GM19438 (cell line): ENCODE measurements at regions not wholly inside any gene's neighbourhood (a gene's known extent, or its start where the extent isn't known, plus 50 kb on each side); places are given as distances from the start of the nearest gene placed in this dataset.

Experiments used
- ATAC-seq: cut with Tn5 transposase; IDR thresholded peaks from one replicate; pipeline ENCODE4 v1.9.1; 2021; ENCODE audit warnings: low read depth; ENCODE audit not compliant: unreplicated experiment

DNA sequence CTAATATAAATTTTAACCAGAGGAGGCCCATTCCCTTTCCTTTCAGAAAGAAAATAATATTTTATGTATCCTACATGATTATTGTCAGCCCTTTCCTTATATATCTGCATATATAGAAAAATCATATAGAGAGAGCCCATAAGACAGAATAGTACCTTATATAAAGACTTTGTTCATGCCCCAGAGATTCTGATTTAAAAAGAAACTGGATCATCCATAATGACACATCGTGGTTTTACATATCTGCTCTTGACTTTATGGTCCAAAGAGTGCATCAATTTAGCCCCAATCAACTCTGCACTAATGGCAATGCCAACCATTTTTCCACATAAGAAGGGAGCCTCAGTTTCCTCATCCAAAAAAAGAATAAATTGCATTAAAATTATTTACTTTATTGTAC, 937.5 kb downstream of the GATA3 start:
- no peak for ATAC-seq

DNA sequence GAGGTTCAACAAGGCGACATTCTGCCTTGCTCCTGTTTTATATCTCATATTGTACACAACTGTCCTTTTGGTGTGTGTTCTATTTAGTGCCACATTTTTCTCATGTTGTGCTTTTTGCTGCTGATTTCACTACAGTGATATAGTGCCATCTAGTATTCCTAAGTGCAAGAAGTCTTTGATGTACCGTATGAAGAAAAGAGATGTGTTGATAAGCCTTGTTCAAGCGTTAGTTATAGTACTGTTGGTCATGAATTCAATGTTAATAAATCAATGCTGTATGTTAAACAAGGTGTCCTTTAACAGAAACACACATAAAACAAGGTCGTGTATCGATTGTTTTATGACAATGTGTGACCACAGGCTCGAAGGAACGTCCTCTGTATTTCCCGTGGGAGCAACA, 939.4 kb downstream of the GATA3 start:
- no peak for ATAC-seq

GRCh38 chr10:8998751-8999150, 944.3 kb downstream of the GATA3 start:
- no peak for ATAC-seq

- ATAC-seq = no peak
Observed at GRCh38 chr10:9003122-9003521, 948.6 kb downstream of the GATA3 start.

- no peak for ATAC-seq
Observed at GRCh38 chr10:9004736-9005135, 950.2 kb downstream of the GATA3 start.

GRCh38 chr10:9009505-9009904, 955.0 kb downstream of the GATA3 start:
- ATAC-seq = no peak

GRCh38 chr10:9010093-9010492, 955.6 kb downstream of the GATA3 start:
- ATAC-seq = no peak

DNA sequence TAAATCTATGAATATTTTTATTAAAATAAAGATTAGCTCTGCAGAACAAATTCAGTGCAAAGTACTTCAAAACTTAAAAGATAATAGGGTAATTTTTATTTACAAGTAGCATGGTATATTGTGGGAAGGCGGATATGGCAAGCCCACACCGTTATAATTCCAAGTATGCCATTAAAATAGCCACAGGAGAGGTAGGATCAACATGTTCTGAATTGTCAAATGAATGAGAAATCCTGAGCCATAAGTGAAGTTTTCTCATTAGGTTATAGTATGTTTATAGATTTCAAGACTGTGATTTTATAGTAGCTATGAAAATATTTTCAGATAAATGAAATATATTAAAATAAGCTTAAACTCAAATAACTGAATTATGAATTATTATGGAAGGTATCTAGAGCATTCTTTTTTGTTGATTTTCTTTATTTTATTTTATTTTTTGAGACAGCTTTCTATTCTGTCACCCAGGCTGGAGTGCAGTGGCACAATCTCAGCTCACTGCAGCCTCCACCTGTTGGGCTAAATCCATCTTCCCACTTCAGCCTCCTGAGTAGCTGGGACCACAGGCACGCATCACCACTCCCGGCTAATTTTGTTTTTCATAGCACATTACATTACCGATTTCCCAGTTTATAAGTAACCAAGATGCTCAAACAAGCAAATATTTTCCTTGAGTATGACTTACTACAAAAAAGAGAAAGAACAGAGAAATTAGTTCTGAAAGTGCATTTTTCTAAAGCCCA, 956.6 kb downstream of the GATA3 start:
- no peak for ATAC-seq

DNA sequence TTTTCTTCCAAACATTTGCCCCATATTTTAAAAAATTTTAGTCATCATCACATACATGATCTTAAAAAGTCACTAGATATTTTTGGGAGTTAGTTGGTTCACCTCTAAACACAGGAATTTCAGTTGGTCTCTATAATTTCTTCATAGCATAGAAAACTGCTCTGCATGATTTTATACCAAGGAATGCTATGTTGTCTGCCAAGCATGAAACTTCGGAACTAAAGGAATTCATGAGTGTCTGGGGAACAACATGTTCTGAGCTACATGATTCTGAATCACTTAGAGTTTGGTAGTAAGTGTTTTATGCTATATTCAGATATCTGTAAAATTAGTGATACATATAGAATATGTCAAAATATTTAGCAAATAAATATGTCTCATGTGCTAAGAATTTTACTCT, 957.8 kb downstream of the GATA3 start:
- ATAC-seq = no peak

GRCh38 chr10:9015005-9015404, 960.5 kb downstream of the GATA3 start:
- no peak for ATAC-seq

DNA sequence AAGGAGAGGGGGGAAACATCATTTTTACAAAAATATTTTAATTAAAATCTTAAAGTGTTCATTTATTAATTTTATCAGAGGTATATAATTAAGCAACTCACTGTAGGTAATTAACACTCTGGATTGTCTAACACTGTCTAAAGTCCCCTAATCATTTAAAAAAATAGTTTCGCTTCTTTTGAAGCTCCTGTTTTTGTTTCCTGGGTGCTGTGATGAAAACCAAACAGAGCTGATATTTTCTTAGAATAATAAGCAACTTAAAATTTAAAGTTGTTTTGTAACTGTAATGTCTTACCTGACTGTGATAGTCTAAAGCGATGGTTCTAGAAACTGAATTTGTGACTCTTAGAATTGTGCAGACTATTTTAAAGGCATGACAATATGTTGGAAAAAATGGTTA, 961.0 kb downstream of the GATA3 start:
- ATAC-seq = no peak

GRCh38 chr10:9016930-9017329, 962.4 kb downstream of the GATA3 start:
- ATAC-seq = no peak

DNA sequence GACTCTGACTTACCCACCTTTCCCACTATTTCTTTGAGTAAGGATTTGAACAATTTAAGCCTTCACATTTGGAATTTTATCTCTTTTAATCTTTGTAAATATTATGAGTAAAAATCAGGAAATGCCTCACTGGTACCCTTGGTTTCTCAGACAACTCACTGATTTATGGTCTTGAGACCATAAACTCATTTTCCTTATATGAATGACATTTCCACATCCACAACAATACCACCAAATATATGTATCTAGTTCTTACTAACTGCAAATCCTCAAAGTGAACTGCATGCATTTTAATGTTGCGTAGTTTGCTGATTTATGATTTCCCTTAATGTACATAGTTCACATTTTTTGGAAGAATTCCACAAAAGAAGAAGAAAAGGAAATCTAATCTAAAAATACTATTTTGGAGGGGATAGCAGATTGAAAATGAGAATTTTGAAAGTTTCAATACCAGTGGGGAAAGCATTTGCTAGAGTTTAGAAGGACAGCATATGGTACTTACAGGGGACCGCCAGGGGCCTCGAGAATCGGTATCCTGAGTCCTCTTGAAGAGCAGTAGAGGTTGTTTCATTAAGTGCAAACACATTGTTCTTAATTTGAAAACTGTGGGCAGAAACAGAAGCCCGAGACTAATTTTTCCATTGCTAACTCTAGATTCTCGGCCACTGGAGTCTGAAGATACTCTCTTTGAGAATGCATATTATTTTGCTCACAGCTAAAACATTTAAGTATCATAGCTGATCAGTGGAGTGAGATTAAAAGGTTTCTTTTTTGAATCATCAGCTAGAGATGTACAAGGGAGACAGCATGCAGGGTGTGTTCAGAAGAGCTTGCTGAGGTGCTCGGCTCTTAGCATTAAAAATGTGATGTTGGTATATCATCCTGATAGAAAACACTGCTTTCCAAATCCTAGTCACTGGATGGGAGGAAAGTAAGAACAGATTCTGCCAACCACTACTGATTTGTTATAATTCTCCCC, 964.0 kb downstream of the GATA3 start:
- ATAC-seq = no peak

GRCh38 chr10:9023206-9023605, 968.7 kb downstream of the GATA3 start:
- no peak for ATAC-seq

DNA sequence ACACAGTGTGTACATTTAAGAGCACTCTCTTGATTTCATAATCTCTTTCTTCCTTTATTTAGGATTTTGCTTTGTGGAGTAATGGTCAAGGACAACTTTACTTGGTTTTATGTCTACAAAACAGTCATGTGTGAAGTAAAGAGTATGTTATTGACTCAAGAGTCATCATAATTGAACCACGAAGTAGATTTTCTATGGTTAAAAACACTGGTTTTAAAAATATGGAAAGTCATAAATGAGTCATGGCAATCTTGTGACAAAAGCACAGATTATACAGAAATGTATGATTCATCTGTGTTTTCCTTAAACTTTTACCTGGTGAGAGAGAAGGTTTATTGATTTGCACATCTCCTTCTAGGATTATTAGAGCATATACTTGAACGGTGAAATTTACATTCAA, 969.7 kb downstream of the GATA3 start:
- no peak for ATAC-seq

DNA sequence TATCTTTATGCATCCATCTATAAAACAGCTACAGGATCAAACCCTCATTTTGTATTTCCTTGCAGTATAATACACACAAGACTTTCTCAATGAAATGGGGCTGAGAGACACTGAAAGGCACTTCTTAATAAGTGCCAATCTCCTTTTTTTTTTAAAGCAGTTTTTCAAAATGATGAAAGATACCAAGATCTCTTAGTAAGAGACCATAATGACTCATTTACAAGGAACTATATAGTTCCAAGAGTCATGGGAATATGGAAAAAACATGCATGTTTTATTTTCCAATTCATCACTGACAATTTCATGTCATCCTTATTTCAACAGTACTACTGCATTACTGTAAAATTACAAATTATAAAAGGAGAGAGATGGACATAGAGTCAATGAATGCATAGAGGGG, 973.7 kb downstream of the GATA3 start:
- no peak for ATAC-seq

DNA sequence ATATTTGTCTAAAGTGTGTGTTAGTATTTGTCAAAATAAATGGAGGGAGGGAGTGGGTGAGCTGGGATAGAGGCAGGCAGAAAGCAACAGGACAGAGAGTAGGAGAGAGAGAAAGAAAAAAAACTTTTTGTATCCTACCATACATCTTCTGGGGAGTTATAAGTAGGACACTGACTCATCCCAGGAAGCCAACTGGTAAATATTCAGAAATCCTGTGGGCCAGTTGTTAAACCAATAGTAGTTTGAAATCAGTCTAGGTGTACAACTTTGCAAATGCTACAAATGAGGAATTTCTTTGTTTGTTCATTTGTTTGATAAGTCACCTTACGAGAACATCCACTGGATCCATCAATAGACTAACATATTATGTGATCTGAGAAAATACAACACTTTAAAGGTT, 980.9 kb downstream of the GATA3 start:
- no peak for ATAC-seq

DNA sequence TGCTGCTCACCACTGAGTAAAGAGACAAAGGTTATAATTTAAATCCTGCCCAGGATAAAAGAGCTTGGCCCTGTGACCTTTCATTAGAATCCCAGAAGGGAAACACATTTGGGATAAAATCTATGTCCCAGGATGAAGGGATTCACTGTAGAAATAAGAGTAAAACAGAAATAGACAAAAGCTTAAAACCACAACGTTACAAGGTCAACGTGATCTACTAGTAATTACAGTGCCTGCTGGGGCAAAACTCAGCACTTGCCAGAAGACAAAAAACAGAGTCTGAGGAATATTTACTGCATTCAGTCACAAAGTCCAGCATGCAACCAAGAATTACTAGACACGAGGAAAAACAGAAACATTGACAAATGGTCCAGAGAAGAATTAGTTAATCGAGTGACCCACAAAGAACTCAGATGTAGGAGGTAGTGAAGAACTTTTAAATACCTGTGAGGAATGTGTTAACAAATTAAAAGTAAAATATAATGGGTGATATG, 982.3 kb downstream of the GATA3 start:
- no peak for ATAC-seq

DNA sequence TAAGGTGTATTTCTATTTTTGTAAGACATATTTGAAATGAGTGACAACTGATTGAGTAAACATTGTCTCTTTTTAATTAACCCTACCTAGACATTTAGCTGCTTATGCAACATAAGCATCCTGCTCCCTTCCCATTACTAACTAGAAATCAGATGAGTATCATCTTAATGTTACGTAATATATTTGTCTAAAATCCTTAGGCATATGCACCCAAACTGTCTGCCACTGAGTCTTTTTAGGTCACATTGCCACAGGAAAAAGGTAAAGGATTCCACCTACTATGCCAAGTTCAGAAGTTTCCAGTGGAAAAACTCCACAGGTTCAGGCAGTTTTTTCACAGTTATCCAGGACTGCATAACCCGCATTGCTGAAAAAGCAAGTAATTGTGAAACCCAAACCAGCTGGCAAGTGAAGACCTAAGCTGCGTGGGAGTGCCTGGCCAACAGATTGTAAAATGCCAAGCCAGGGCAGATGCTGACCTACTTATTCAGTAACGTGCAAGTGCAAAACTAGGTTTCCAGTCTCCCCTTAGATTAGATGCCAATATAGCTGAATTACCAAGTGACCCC, 983.7 kb downstream of the GATA3 start:
- no peak for ATAC-seq

DNA sequence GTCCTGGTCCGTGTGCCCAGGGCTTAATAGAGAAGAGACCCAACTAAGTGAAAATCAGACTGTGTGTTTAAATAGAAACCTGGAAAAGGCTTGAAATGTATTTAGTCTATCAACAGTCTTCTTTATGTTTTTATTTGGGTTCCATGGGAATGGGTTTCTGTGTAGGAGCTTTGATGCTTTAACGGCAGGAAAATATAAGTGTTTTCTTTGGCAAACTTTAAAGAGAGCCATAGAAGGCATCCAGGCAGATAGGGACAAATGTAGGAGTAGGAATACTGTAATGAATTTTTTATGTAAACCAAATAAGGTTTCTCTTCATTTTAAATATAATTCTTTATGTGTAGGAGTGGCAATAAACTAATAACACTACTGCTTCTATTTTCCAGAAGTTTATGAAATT, 989.0 kb downstream of the GATA3 start:
- ATAC-seq = no peak

DNA sequence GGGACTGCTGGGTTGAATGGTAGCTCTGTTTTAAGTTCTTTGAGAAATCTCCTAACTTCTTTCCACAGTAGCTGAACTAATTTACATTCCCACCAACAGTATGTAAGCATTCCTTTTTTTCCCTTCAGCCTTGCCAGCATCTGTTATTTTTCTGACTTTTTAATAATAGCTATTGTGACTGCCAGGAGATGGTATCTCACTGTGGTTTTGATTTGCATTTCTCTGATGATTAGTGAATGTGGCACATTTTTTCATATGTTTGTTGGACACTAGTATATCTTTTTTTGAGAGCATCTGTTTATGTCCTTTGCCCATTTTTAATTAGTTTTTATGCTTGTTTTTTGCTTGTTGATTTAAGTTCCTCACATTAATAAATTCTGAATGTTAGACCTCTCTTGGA, 990.8 kb downstream of the GATA3 start:
- no peak for ATAC-seq
